Astrocyte of the cerebellum (primary cell): ENCODE measurements at regions not wholly inside any gene's neighbourhood (a gene's known extent, or its start where the extent isn't known, plus 50 kb on each side); places are given as distances from the start of the nearest gene placed in this dataset.

ENCODE experiments used
- DNase-seq: peaks from one replicate; pipeline ENCODE4 v3.0.0-alpha.2; 2011; ENCODE audit warnings: low read depth
- H3K4me3 ChIP-seq: 2 replicates; pipeline ENCODE4 v1.5.1; 2011; ENCODE audit warnings: mild to moderate bottlenecking, low read depth, low read length, moderate library complexity
- in situ Hi-C: cut with HindIII; loops from 2 replicates; pipeline ENCODE4 v1.10.0; 2017; ENCODE audit warnings: low sequenced_read_pairs
- TF ChIP-seq, protein P1 (sequence below): IDR thresholded peaks from 2 replicates; pipeline ENCODE4 v1.5.1; 2012; ENCODE audit warnings: low read length, low read depth, moderate library complexity, mild to moderate bottlenecking; ENCODE audit errors: missing control alignments

GRCh38 chr18:27860011-27860410 is 316.9 kb downstream of the CDH2 start:
- no peak for DNase-seq
- in situ Hi-C loops, result no loop called here
- TF ChIP-seq, protein P1, sequence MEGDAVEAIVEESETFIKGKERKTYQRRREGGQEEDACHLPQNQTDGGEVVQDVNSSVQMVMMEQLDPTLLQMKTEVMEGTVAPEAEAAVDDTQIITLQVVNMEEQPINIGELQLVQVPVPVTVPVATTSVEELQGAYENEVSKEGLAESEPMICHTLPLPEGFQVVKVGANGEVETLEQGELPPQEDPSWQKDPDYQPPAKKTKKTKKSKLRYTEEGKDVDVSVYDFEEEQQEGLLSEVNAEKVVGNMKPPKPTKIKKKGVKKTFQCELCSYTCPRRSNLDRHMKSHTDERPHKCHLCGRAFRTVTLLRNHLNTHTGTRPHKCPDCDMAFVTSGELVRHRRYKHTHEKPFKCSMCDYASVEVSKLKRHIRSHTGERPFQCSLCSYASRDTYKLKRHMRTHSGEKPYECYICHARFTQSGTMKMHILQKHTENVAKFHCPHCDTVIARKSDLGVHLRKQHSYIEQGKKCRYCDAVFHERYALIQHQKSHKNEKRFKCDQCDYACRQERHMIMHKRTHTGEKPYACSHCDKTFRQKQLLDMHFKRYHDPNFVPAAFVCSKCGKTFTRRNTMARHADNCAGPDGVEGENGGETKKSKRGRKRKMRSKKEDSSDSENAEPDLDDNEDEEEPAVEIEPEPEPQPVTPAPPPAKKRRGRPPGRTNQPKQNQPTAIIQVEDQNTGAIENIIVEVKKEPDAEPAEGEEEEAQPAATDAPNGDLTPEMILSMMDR, result no peak
- H3K4me3 ChIP-seq, result no peak overlapping the region

GRCh38 chr18:27856820-27857219 is 320.1 kb downstream of the CDH2 start:
- H3K4me3 ChIP-seq, result no peak overlapping the region
- in situ Hi-C loops, result no loop called here
- DNase-seq, result no peak
- TF ChIP-seq, protein P1, result no peak

GRCh38 chr18:27855486-27855885 is 321.4 kb downstream of the CDH2 start:
- in situ Hi-C loops, result no loop called here
- no peak overlapping the region for H3K4me3 ChIP-seq
- no peak for DNase-seq
- TF ChIP-seq, protein P1, result no peak

GRCh38 chr18:27854631-27855030 is 322.3 kb downstream of the CDH2 start:
- in situ Hi-C loops, result no loop called here
- no peak overlapping the region for H3K4me3 ChIP-seq
- DNase-seq, result no peak
- TF ChIP-seq, protein P1, result no peak

DNA sequence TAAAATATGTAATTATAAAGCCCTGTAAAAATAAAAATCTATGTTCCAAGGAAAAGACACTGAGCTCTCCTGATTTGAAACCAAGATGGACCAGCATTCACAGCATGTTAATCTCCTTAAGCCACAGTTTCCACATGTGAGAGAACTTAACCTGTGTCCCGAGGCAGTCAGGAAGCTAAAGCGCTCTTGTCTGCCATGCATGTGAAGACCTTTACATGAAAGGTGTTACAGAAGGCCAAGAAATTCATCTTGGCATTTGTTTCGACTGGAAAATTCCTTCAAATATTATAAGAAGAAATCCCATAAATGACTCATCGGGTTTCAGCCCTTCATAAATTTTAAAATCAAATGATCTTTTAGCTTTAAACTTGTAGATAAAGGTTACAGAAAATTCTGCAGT is 328.6 kb downstream of the CDH2 start:
- in situ Hi-C loops, result no loop called here
- no peak overlapping the region for H3K4me3 ChIP-seq
- TF ChIP-seq, protein P1, result no peak
- DNase-seq, result no peak

- in situ Hi-C loops, result no loop called here
- DNase-seq, result no peak
- TF ChIP-seq, protein P1, result no peak
- H3K4me3 ChIP-seq, result no peak overlapping the region
Measured at GRCh38 chr18:27847412-27847811, 329.5 kb downstream of the CDH2 start.

- in situ Hi-C loops, result no loop called here
- DNase-seq, result no peak
- H3K4me3 ChIP-seq, result no peak overlapping the region
- TF ChIP-seq, protein P1, result no peak
Measured at GRCh38 chr18:27845897-27846296, 331.0 kb downstream of the CDH2 start.
